ENCODE measurements at regions not wholly inside any gene's neighbourhood (a gene's known extent, or its start where the extent isn't known, plus 50 kb on each side); places are given as distances from the start of the nearest gene placed in this dataset.

GRCh38 chr9:18404434-18405029, 69.4 kb upstream of the ADAMTSL1 start:
- ChIA-PET POLR2A (no interaction called here), CTCF (interaction anchor here (1.8 kb wide), 1 partner anchor 38 kb away, joined by 3 read pairs; no protein-coding TSS in a partner anchor)
- WGBS (ENCODE audit: insufficient coverage): 96% methylated on average over 3 of the region's 3 CpGs
- Histone ChIP-seq H3K36me3 (ENCODE audit: control insufficient read depth in 4 of 4, insufficient read depth in 4 of 4, low read length in 3 of 4) (no peaks in the 10 kb centered on the region), H3K27ac (ENCODE audit: insufficient read depth in 1 of 2, low read depth in 1 of 2, low read length in 2 of 2, poor library complexity in 1 of 2, severe bottlenecking in 2 of 2) (no peak overlapping the region), H3K4me1 (ENCODE audit: control extremely low read depth in 1 of 4, control insufficient read depth in 4 of 4, insufficient read depth in 4 of 4, low read length in 3 of 4) (no peaks in the 10 kb centered on the region), H3K27me3 (replicated peaks in 2 of 5; ENCODE audit: control insufficient read depth in 4 of 5, insufficient read depth in 5 of 5, low read length in 4 of 5) (peaks cover 0 to 5% (median 4%) of the 10 kb centered on the region in 5 experiments), H3K4me3 (ENCODE audit: control insufficient read depth in 1 of 7, extremely low read depth in 1 of 7, insufficient read depth in 4 of 7, low read depth in 2 of 7, low read length in 6 of 7) (no peak overlapping the region), H3K9me3 (ENCODE audit: control extremely low read depth in 1 of 5, control insufficient read depth in 4 of 5, insufficient read depth in 2 of 5, low read depth in 1 of 5, low read length in 4 of 5) (no peaks in the 10 kb centered on the region)
- no peak for DNase-seq

DNA sequence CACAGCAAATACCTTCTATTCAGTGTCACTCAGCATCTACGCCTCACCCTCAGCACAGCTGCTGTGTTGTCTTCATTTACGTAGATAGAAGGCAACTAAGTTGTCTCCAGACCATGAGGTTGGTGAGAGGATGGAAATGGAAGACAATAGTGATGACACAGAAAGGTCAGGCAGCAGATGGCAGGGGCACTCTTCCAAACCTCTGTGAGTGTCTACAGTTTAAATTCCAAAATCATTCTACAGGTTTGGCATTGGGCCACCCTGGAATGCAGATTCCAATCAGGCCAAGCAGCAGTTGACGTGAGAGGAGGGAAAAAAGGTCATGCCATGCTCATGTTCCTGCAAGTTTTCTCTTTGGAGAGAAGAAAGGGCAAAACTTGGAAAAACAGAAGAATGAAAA, 68.7 kb upstream of the ADAMTSL1 start:
- H3K27me3 ChIP-seq (replicated peaks in 2 of 5; ENCODE audit: control insufficient read depth in 4 of 5, insufficient read depth in 5 of 5, low read length in 4 of 5): peaks cover 0 to 5% (median 4%) of the 10 kb centered on the region in 5 experiments
- CTCF ChIA-PET: interaction anchor here (1.8 kb wide), 1 partner anchor 37 kb away, joined by 3 read pairs; no protein-coding TSS in a partner anchor
- H3K9me3 ChIP-seq (ENCODE audit: control extremely low read depth in 1 of 5, control insufficient read depth in 4 of 5, insufficient read depth in 2 of 5, low read depth in 1 of 5, low read length in 4 of 5): no peaks in the 10 kb centered on the region
- DNase-seq: no peak
- no peak overlapping the region for H3K27ac ChIP-seq (ENCODE audit: insufficient read depth in 1 of 2, low read depth in 1 of 2, low read length in 2 of 2, poor library complexity in 1 of 2, severe bottlenecking in 2 of 2)
- POLR2A ChIA-PET: no interaction called here
- WGBS (ENCODE audit: insufficient coverage): 100% methylated on average over 2 of the region's 3 CpGs
- no peaks in the 10 kb centered on the region for H3K4me1 ChIP-seq (ENCODE audit: control extremely low read depth in 1 of 4, control insufficient read depth in 4 of 4, insufficient read depth in 4 of 4, low read length in 3 of 4)
- H3K36me3 ChIP-seq (ENCODE audit: control insufficient read depth in 4 of 4, insufficient read depth in 4 of 4, low read length in 3 of 4): no peaks in the 10 kb centered on the region
- H3K4me3 ChIP-seq (ENCODE audit: control insufficient read depth in 1 of 7, extremely low read depth in 1 of 7, insufficient read depth in 4 of 7, low read depth in 2 of 7, low read length in 6 of 7): no peak overlapping the region

GRCh38 chr9:18410983-18411382, 63.0 kb upstream of the ADAMTSL1 start:
- Histone ChIP-seq H3K27ac (ENCODE audit: insufficient read depth in 1 of 2, low read depth in 1 of 2, low read length in 2 of 2, poor library complexity in 1 of 2, severe bottlenecking in 2 of 2) (no peak overlapping the region), H3K27me3 (replicated peaks in 2 of 5; ENCODE audit: control insufficient read depth in 4 of 5, insufficient read depth in 5 of 5, low read length in 4 of 5) (peaks cover 0 to 3% (median 2%) of the 10 kb centered on the region in 5 experiments), H3K4me1 (ENCODE audit: control extremely low read depth in 1 of 4, control insufficient read depth in 4 of 4, insufficient read depth in 4 of 4, low read length in 3 of 4) (no peaks in the 10 kb centered on the region), H3K4me3 (ENCODE audit: control insufficient read depth in 1 of 7, extremely low read depth in 1 of 7, insufficient read depth in 4 of 7, low read depth in 2 of 7, low read length in 6 of 7) (no peak overlapping the region), H3K9me3 (ENCODE audit: control extremely low read depth in 1 of 5, control insufficient read depth in 4 of 5, insufficient read depth in 2 of 5, low read depth in 1 of 5, low read length in 4 of 5) (peaks cover 0 to 1% (median 0%) of the 10 kb centered on the region in 5 experiments), H3K36me3 (ENCODE audit: control insufficient read depth in 4 of 4, insufficient read depth in 4 of 4, low read length in 3 of 4) (no peaks in the 10 kb centered on the region)
- 100% methylated on average over 2 of the region's 7 CpGs for WGBS (ENCODE audit: insufficient coverage)
- DNase-seq: no peak
- ChIA-PET POLR2A (no interaction called here), CTCF (no interaction called here)

DNA sequence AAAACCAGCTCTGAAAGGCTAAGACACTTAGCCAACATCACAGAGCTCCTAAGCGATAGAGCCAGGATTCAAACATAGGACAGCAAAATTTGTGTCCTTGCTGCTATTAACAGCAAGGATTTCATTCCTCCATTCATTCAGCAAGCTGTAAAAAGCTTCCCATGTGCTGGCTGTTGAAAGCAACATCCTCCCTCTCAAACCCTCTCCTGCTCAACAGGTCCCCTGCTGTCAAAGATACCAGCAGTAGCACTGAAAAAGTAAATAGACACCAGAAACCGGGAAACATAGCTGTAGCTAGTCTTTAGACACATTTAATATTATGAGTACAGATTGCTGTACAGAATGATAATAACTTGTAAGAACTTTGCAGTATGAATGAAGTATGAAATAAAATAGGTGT, 52.6 kb upstream of the ADAMTSL1 start:
- H3K4me1 ChIP-seq (ENCODE audit: control extremely low read depth in 1 of 4, control insufficient read depth in 4 of 4, insufficient read depth in 4 of 4, low read length in 3 of 4): no peaks in the 10 kb centered on the region

DNA sequence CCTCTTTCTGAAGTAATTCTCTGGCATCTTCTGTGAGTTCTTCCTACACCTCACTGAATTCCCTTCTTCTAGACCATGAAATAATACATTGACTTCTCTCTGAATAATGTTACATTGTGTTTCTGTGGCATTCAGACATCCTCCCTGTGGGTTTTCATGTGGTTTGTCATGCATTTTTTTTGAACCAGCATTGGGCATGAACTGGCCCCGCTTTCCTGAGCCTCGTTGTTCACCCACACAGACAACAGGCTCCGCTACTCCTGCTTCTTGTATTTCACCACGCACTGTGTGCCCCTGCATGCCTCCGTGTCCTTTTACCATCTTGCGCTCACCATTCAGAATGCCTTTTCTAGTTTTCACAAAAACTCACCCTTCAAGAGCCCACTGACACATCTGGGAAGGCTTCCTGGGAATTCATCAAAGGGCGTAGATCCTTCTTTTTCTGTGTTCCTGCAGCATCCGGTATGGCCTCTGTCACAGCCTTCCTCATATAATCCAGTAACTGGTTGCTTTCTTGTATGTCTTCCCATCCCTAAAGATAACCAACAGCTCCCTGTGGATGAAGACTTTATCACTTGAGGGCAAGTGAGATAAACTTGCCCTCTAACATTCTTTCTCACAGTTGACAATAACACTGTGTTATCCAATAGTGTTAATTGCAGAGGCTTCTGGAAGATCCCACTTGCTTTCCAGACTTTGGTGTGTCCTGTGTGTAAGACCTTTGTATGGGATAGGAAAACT, 51.5 kb upstream of the ADAMTSL1 start:
- WGBS (ENCODE audit: insufficient coverage): 87% methylated on average over 8 of the region's 8 CpGs
- H3K4me1 ChIP-seq (ENCODE audit: control extremely low read depth in 1 of 4, control insufficient read depth in 4 of 4, insufficient read depth in 4 of 4, low read length in 3 of 4): no peaks in the 10 kb centered on the region
- peaks cover 0 to 8% (median 4%) of the 10 kb centered on the region in 5 experiments for H3K27me3 ChIP-seq (replicated peaks in 2 of 5; ENCODE audit: control insufficient read depth in 4 of 5, insufficient read depth in 5 of 5, low read length in 4 of 5)
- ChIA-PET POLR2A (no interaction called here), CTCF (no interaction called here)
- H3K36me3 ChIP-seq (ENCODE audit: control insufficient read depth in 4 of 4, insufficient read depth in 4 of 4, low read length in 3 of 4): no peaks in the 10 kb centered on the region
- no peak overlapping the region for H3K4me3 ChIP-seq (ENCODE audit: control insufficient read depth in 1 of 7, extremely low read depth in 1 of 7, insufficient read depth in 4 of 7, low read depth in 2 of 7, low read length in 6 of 7)
- no peak for DNase-seq
- H3K9me3 ChIP-seq (ENCODE audit: control extremely low read depth in 1 of 5, control insufficient read depth in 4 of 5, insufficient read depth in 2 of 5, low read depth in 1 of 5, low read length in 4 of 5): no peaks in the 10 kb centered on the region
- H3K27ac ChIP-seq (ENCODE audit: insufficient read depth in 1 of 2, low read depth in 1 of 2, low read length in 2 of 2, poor library complexity in 1 of 2, severe bottlenecking in 2 of 2): no peak overlapping the region

More for the DNA sequence above, 52.6 kb upstream of the ADAMTSL1 start:
- POLR2A ChIA-PET: no interaction called here
- Histone ChIP-seq H3K9me3 (ENCODE audit: control extremely low read depth in 1 of 5, control insufficient read depth in 4 of 5, insufficient read depth in 2 of 5, low read depth in 1 of 5, low read length in 4 of 5) (no peaks in the 10 kb centered on the region), H3K4me3 (ENCODE audit: control insufficient read depth in 1 of 7, extremely low read depth in 1 of 7, insufficient read depth in 4 of 7, low read depth in 2 of 7, low read length in 6 of 7) (no peak overlapping the region), H3K36me3 (ENCODE audit: control insufficient read depth in 4 of 4, insufficient read depth in 4 of 4, low read length in 3 of 4) (no peaks in the 10 kb centered on the region), H3K27ac (ENCODE audit: insufficient read depth in 1 of 2, low read depth in 1 of 2, low read length in 2 of 2, poor library complexity in 1 of 2, severe bottlenecking in 2 of 2) (no peak overlapping the region), H3K27me3 (replicated peaks in 2 of 5; ENCODE audit: control insufficient read depth in 4 of 5, insufficient read depth in 5 of 5, low read length in 4 of 5) (peaks cover 0 to 6% (median 3%) of the 10 kb centered on the region in 5 experiments)
- DNase-seq: no peak
- CTCF ChIA-PET: no interaction called here
- WGBS (ENCODE audit: insufficient coverage): no CpG with 5 or more reads among the region's 2 CpGs

GRCh38 chr9:18423791-18424531, 50.0 kb upstream of the ADAMTSL1 start:
- WGBS (ENCODE audit: insufficient coverage): 100% methylated on average over 1 of the region's 1 CpG
- Histone ChIP-seq H3K27ac (ENCODE audit: insufficient read depth in 1 of 2, low read depth in 1 of 2, low read length in 2 of 2, poor library complexity in 1 of 2, severe bottlenecking in 2 of 2) (no peak overlapping the region), H3K36me3 (ENCODE audit: control insufficient read depth in 4 of 4, insufficient read depth in 4 of 4, low read length in 3 of 4) (no peaks in the 10 kb centered on the region), H3K27me3 (replicated peaks in 2 of 5; ENCODE audit: control insufficient read depth in 4 of 5, insufficient read depth in 5 of 5, low read length in 4 of 5) (peaks cover 0 to 9% (median 4%) of the 10 kb centered on the region in 5 experiments), H3K4me3 (ENCODE audit: control insufficient read depth in 1 of 7, extremely low read depth in 1 of 7, insufficient read depth in 4 of 7, low read depth in 2 of 7, low read length in 6 of 7) (no peak overlapping the region), H3K4me1 (ENCODE audit: control extremely low read depth in 1 of 4, control insufficient read depth in 4 of 4, insufficient read depth in 4 of 4, low read length in 3 of 4) (no peaks in the 10 kb centered on the region), H3K9me3 (ENCODE audit: control extremely low read depth in 1 of 5, control insufficient read depth in 4 of 5, insufficient read depth in 2 of 5, low read depth in 1 of 5, low read length in 4 of 5) (no peaks in the 10 kb centered on the region)
- CTCF ChIA-PET: no interaction called here
- no peak for DNase-seq
- POLR2A ChIA-PET: no interaction called here

Data from common myeloid progenitor, CD34-positive (primary cell).